ENCODE measurements at regions not wholly inside any gene's neighbourhood (a gene's known extent, or its start where the extent isn't known, plus 50 kb on each side); places are given as distances from the start of the nearest gene placed in this dataset.

GRCh38 chr16:64416216-64417005 lies 705.5 kb downstream of the CDH11 start:
- H3K4me3 Mint-ChIP-seq: peak overlapping the region in 1 of 7 donors; percentile 49
- Histone ChIP-seq H3K27ac (ENCODE audit: low read depth, low read length) (no peak overlapping the region), H3K4me1 (ENCODE audit: insufficient read depth, low read length) (no peaks in the 10 kb centered on the region), H3K36me3 (ENCODE audit: insufficient read depth, low read length) (no peaks in the 10 kb centered on the region), H3K9me3 (ENCODE audit: low read length) (no peaks in the 10 kb centered on the region), H3K27me3 (ENCODE audit: insufficient read depth, low read length, poor library complexity, severe bottlenecking) (no peaks in the 10 kb centered on the region), H3K4me3 (ENCODE audit: low read length) (no peak overlapping the region)
- ChIA-PET POLR2A (no interaction called here), CTCF (no interaction called here)
- peaks cover 0 to 2% (median 0%) of the 10 kb centered on the region in 3 donors for H3K36me3 Mint-ChIP-seq
- H3K27ac Mint-ChIP-seq: no peak overlapping the region
- H3K27me3 Mint-ChIP-seq: peaks cover 0 to 2% of the 10 kb centered on the region in 2 donors
- H3K4me1 Mint-ChIP-seq: peaks cover 0 to 4% (median 0%) of the 10 kb centered on the region in 3 donors
- H3K9me3 Mint-ChIP-seq: peaks cover 7 to 60% (median 12%) of the 10 kb centered on the region in 5 donors
- no peak for DNase-seq

GRCh38 chr16:64412578-64413280 lies 709.1 kb downstream of the CDH11 start:
- H3K4me1 Mint-ChIP-seq: peaks cover 0 to 2% (median 0%) of the 10 kb centered on the region in 3 donors
- no peaks in the 10 kb centered on the region for H3K36me3 Mint-ChIP-seq
- H3K4me1 ChIP-seq (ENCODE audit: insufficient read depth, low read length): no peaks in the 10 kb centered on the region
- H3K9me3 ChIP-seq (ENCODE audit: low read length): no peaks in the 10 kb centered on the region
- H3K27ac ChIP-seq (ENCODE audit: low read depth, low read length): no peak overlapping the region
- H3K9me3 Mint-ChIP-seq: peaks cover 7 to 59% (median 23%) of the 10 kb centered on the region in 5 donors
- CTCF ChIA-PET: no interaction called here
- H3K27me3 Mint-ChIP-seq: no peaks in the 10 kb centered on the region
- no peaks in the 10 kb centered on the region for H3K27me3 ChIP-seq (ENCODE audit: insufficient read depth, low read length, poor library complexity, severe bottlenecking)
- no peaks in the 10 kb centered on the region for H3K36me3 ChIP-seq (ENCODE audit: insufficient read depth, low read length)
- no peak overlapping the region for H3K4me3 Mint-ChIP-seq
- peak overlapping the region in 1 of 8 donors; percentile 46 for H3K27ac Mint-ChIP-seq
- no peak overlapping the region for H3K4me3 ChIP-seq (ENCODE audit: low read length)
- DNase-seq: no peak
- POLR2A ChIA-PET: no interaction called here

GRCh38 chr16:64410306-64410705 lies 711.6 kb downstream of the CDH11 start:
- ChIA-PET POLR2A (no interaction called here), CTCF (no interaction called here)
- no peaks in the 10 kb centered on the region for H3K27me3 Mint-ChIP-seq

DNA sequence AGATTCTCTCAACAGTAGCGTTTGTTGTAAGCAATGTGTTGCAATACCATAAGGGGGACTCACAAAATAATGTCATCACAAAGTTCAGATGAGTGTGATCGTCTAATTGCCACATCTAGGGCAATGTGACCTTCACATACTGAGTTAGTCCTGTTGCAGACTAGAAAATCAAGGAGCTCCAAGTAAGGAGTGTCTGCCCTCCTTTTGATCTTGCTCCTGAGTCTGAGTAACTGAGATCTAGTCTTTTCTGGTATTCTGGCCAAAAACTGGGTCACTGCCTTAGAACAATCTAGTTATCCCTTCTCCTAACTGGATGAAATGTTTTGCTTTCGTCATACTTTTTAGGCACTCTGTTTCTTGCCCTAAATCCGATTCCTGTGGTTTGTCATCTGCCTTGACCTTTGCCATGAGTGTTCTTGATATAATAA lies 712.1 kb downstream of the CDH11 start:
- Mint-ChIP-seq H3K9me3 (peaks cover 5 to 63% (median 25%) of the 10 kb centered on the region in 5 donors), H3K27ac (no peak overlapping the region), H3K27me3 (no peaks in the 10 kb centered on the region), H3K4me1 (no peaks in the 10 kb centered on the region), H3K4me3 (no peak overlapping the region), H3K36me3 (no peaks in the 10 kb centered on the region)
- ChIA-PET POLR2A (no interaction called here), CTCF (no interaction called here)
- H3K27me3 ChIP-seq (ENCODE audit: insufficient read depth, low read length, poor library complexity, severe bottlenecking): no peaks in the 10 kb centered on the region
- H3K4me1 ChIP-seq (ENCODE audit: insufficient read depth, low read length): no peaks in the 10 kb centered on the region
- no peaks in the 10 kb centered on the region for H3K9me3 ChIP-seq (ENCODE audit: low read length)
- H3K36me3 ChIP-seq (ENCODE audit: insufficient read depth, low read length): no peaks in the 10 kb centered on the region
- no peak overlapping the region for H3K27ac ChIP-seq (ENCODE audit: low read depth, low read length)
- H3K4me3 ChIP-seq (ENCODE audit: low read length): no peak overlapping the region
- DNase-seq: no peak

More at GRCh38 chr16:64410306-64410705, 711.6 kb downstream of the CDH11 start:
- H3K27ac Mint-ChIP-seq: no peak overlapping the region
- no peaks in the 10 kb centered on the region for H3K4me1 Mint-ChIP-seq
- H3K9me3 Mint-ChIP-seq: peaks cover 5 to 62% (median 27%) of the 10 kb centered on the region in 5 donors
- H3K4me3 Mint-ChIP-seq: no peak overlapping the region
- DNase-seq: no peak
- Histone ChIP-seq H3K4me1 (ENCODE audit: insufficient read depth, low read length) (no peaks in the 10 kb centered on the region), H3K9me3 (ENCODE audit: low read length) (no peaks in the 10 kb centered on the region), H3K36me3 (ENCODE audit: insufficient read depth, low read length) (no peaks in the 10 kb centered on the region), H3K27me3 (ENCODE audit: insufficient read depth, low read length, poor library complexity, severe bottlenecking) (no peaks in the 10 kb centered on the region), H3K4me3 (ENCODE audit: low read length) (no peak overlapping the region), H3K27ac (ENCODE audit: low read depth, low read length) (no peak overlapping the region)
- H3K36me3 Mint-ChIP-seq: no peaks in the 10 kb centered on the region

DNA sequence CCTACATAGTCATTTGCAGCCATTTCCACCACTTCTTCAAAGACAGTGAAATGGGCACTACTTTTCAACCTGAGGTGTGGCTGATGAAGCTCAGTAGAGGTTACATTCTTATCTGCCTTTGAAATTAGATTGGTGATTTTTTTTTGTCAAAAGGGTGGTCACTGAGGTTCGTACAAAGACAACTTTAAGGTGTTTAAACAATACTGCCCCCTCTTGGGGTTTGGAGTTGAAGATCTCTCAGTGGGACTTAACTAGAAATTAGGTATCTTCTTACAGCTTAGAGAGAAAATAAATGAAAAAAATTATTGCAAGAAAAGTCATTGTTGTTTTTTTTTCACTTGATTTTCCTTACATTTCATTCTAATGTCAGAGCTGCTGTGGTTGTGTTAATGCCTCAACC lies 713.2 kb downstream of the CDH11 start:
- no peaks in the 10 kb centered on the region for H3K36me3 Mint-ChIP-seq

DNA sequence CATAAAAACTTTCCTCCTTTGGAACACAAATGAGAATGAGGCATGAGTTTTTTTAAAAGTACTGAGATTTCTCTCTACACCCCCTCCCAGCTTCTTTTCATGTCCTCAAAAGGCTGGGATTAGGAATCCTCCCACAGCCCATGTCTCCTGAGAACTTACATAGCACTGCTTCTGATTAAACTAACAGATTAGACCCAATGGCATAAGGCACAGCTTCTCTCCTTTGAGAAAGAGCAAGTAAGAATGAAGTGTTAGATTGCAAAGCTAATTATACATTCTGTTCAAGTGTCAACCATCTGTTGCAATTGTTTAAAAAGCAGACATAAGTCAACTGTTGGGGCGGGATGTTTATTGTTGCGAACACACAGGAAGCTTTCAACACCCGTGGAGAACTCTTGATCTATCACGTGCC lies 715.1 kb downstream of the CDH11 start:
- no peaks in the 10 kb centered on the region for H3K36me3 ChIP-seq (ENCODE audit: insufficient read depth, low read length)
- ChIA-PET POLR2A (no interaction called here), CTCF (no interaction called here)
- Mint-ChIP-seq H3K9me3 (peaks cover under 1 to 52% (median 17%) of the 10 kb centered on the region in 5 donors), H3K4me3 (no peak overlapping the region), H3K36me3 (no peaks in the 10 kb centered on the region), H3K4me1 (no peaks in the 10 kb centered on the region), H3K27me3 (no peaks in the 10 kb centered on the region), H3K27ac (no peak overlapping the region)
- no peak overlapping the region for H3K27ac ChIP-seq (ENCODE audit: low read depth, low read length)
- no peaks in the 10 kb centered on the region for H3K27me3 ChIP-seq (ENCODE audit: insufficient read depth, low read length, poor library complexity, severe bottlenecking)
- peaks cover 5% of the 10 kb centered on the region for H3K9me3 ChIP-seq (ENCODE audit: low read length)
- DNase-seq: no peak
- no peak overlapping the region for H3K4me3 ChIP-seq (ENCODE audit: low read length)
- no peaks in the 10 kb centered on the region for H3K4me1 ChIP-seq (ENCODE audit: insufficient read depth, low read length)

More for the DNA sequence above, 713.2 kb downstream of the CDH11 start:
- Histone ChIP-seq H3K27me3 (ENCODE audit: insufficient read depth, low read length, poor library complexity, severe bottlenecking) (no peaks in the 10 kb centered on the region), H3K9me3 (ENCODE audit: low read length) (no peaks in the 10 kb centered on the region), H3K27ac (ENCODE audit: low read depth, low read length) (no peak overlapping the region), H3K36me3 (ENCODE audit: insufficient read depth, low read length) (no peaks in the 10 kb centered on the region), H3K4me3 (ENCODE audit: low read length) (no peak overlapping the region), H3K4me1 (ENCODE audit: insufficient read depth, low read length) (no peaks in the 10 kb centered on the region)
- H3K9me3 Mint-ChIP-seq: peaks cover 3 to 63% (median 23%) of the 10 kb centered on the region in 5 donors
- no peak for DNase-seq
- no peak overlapping the region for H3K4me3 Mint-ChIP-seq
- POLR2A ChIA-PET: no interaction called here
- no peak overlapping the region for H3K27ac Mint-ChIP-seq
- no peaks in the 10 kb centered on the region for H3K27me3 Mint-ChIP-seq
- CTCF ChIA-PET: no interaction called here
- H3K4me1 Mint-ChIP-seq: no peaks in the 10 kb centered on the region

GRCh38 chr16:64403352-64403751 lies 718.5 kb downstream of the CDH11 start:
- peaks cover 5% of the 10 kb centered on the region for H3K9me3 ChIP-seq (ENCODE audit: low read length)
- no peaks in the 10 kb centered on the region for H3K4me1 ChIP-seq (ENCODE audit: insufficient read depth, low read length)
- no peak overlapping the region for H3K27ac ChIP-seq (ENCODE audit: low read depth, low read length)
- DNase-seq: no peak
- H3K27me3 Mint-ChIP-seq: no peaks in the 10 kb centered on the region
- no peaks in the 10 kb centered on the region for H3K4me1 Mint-ChIP-seq
- no peaks in the 10 kb centered on the region for H3K27me3 ChIP-seq (ENCODE audit: insufficient read depth, low read length, poor library complexity, severe bottlenecking)
- CTCF ChIA-PET: no interaction called here
- POLR2A ChIA-PET: no interaction called here
- H3K36me3 Mint-ChIP-seq: no peaks in the 10 kb centered on the region
- H3K36me3 ChIP-seq (ENCODE audit: insufficient read depth, low read length): no peaks in the 10 kb centered on the region
- no peak overlapping the region for H3K4me3 ChIP-seq (ENCODE audit: low read length)
- no peak overlapping the region for H3K4me3 Mint-ChIP-seq
- H3K27ac Mint-ChIP-seq: no peak overlapping the region
- peaks cover 5 to 59% (median 8%) of the 10 kb centered on the region in 5 donors for H3K9me3 Mint-ChIP-seq

- Histone ChIP-seq H3K4me1 (ENCODE audit: insufficient read depth, low read length) (no peaks in the 10 kb centered on the region), H3K4me3 (ENCODE audit: low read length) (no peak overlapping the region), H3K36me3 (ENCODE audit: insufficient read depth, low read length) (no peaks in the 10 kb centered on the region), H3K27me3 (ENCODE audit: insufficient read depth, low read length, poor library complexity, severe bottlenecking) (no peaks in the 10 kb centered on the region), H3K27ac (ENCODE audit: low read depth, low read length) (no peak overlapping the region), H3K9me3 (ENCODE audit: low read length) (peaks cover 5% of the 10 kb centered on the region)
- ChIA-PET CTCF (no interaction called here), POLR2A (no interaction called here)
- no peaks in the 10 kb centered on the region for H3K36me3 Mint-ChIP-seq
- DNase-seq: no peak
- peaks cover 3 to 50% (median 5%) of the 10 kb centered on the region in 5 donors for H3K9me3 Mint-ChIP-seq
- no peak overlapping the region for H3K27ac Mint-ChIP-seq
- H3K4me1 Mint-ChIP-seq: no peaks in the 10 kb centered on the region
- H3K27me3 Mint-ChIP-seq: no peaks in the 10 kb centered on the region
- H3K4me3 Mint-ChIP-seq: no peak overlapping the region
Observed at GRCh38 chr16:64398793-64399192, 723.1 kb downstream of the CDH11 start.

All from CD8-positive, alpha-beta memory T cell (primary cell).